Kidney capillary endothelial cell (primary cell): ENCODE measurements at regions not wholly inside any gene's neighbourhood (a gene's known extent, or its start where the extent isn't known, plus 50 kb on each side); places are given as distances from the start of the nearest gene placed in this dataset.

Source experiments
- DNase-seq: peaks from one replicate; pipeline ENCODE4 v3.0.0-alpha.2; 2018; ENCODE audit warnings: low spot score

- no peak for DNase-seq
Observed at GRCh38 chr7:25279705-25280104, 51.4 kb upstream of the NPVF start.

DNA sequence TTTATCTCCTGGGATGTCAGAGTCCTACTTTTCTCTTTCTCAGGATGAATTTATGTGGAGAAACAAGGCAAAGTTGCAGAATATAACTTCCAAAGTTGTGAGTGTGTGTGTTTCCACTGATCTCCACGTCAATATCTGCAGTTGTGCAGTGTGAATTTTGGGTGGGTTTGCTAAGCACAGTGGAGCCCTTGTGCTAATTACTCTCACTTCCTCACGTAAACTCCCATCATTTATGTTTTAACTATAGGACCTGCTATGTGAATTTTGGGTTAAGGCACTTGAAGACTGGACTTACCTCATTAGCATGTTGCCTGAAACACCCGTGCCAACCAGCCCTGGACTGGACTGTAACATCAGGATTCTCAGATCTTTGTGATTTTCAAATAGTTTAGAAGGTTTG is 51.9 kb upstream of the NPVF start:
- DNase-seq: no peak

DNA sequence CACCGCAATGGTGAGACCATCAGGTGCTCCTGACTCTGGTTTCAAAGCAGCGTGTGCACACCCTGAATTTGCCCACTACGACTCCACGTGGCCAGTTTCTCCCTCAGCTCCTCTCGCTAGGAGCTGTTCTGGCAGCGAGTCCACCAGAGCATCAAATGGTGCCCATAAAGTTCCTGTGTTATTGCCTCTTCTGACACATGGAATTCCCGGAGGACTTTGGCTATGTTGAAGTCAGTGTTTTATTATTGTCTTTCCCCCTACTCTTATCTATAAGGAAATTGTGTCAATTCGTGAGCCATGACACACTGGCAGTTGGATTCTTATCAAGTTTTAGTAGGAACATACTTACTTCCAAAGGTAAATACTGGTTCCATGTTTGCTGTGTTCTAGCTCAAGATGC is 53.9 kb upstream of the NPVF start:
- no peak for DNase-seq

DNA sequence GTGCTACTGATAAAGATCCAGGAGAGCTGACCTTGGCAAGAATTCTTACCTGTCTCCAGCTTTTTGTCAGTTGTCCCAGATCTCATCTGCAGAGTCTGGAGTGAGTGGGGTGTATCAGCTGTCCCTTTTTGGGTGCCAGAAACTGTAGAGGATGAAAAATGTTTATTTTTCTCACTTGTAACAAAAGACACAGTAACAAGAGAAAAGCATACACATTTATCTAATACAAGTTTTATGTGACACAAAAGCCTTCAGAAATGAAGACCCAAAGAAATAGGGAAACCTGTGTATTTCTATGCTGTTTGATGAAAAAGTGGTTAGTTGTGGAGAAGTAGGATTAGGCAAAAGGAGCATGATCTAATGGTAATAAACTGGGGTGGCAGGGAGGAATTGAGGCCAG is 58.5 kb upstream of the NPVF start:
- no peak for DNase-seq

DNA sequence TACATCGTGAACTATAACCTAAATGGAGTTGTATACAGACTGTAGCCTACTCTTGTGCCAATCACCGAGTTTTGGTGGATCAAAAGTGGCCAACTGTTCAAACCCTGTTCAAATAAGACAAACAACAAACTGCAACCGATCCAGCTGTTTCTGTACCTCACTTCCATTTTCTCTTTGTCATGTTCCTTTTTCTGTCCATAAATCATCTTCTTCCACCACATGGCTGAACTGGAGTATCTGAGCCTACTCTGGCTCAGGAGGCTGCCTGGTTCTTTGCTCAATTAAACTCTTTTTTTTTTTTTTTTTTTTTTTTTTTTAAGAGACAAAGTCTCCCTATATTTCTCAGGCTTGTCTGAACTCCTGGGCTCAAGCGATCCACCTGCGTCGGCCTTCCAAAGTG is 59.0 kb upstream of the NPVF start:
- DNase-seq: no peak

GRCh38 chr7:25288556-25289307 is 60.4 kb upstream of the NPVF start:
- DNase-seq: no peak

GRCh38 chr7:25289518-25289917 is 61.2 kb upstream of the NPVF start:
- DNase-seq: no peak

DNA sequence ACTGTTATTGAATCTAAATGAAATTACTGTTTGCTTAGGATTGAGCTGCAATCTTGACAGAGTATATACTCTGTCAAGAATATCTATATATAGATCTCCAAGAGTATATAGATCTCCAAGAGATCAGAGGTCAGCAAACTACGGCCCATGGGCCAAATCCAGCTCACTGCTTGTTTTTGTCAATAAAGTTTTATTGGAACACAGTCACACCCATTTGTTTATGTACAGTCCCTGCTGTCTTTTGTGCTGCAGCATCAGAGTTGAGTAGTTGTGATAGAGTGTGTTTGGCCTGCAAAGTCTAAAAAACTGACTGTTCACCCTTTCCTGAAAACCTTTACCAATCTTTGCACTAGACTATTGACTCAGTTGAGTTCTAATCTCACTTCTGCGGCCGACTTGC is 66.3 kb upstream of the NPVF start:
- DNase-seq: no peak

DNA sequence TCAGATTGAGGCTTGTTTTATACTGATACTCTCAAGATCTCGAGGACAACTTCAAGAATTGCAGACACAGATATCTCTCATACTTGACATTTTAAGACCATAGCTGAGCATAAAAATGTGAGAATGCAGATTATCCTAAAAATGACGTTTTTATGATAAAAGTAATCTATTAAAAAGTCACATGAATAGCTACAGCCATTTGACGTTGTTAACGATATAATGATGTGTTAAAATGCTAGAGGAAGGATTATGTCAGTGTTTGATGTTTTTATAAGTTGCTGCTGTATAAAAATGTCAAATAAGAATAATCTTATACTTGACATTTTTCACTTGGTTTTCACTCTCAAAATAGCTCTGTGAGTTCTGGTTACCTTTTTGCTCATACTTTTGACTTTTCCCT is 67.1 kb upstream of the NPVF start:
- no peak for DNase-seq

DNA sequence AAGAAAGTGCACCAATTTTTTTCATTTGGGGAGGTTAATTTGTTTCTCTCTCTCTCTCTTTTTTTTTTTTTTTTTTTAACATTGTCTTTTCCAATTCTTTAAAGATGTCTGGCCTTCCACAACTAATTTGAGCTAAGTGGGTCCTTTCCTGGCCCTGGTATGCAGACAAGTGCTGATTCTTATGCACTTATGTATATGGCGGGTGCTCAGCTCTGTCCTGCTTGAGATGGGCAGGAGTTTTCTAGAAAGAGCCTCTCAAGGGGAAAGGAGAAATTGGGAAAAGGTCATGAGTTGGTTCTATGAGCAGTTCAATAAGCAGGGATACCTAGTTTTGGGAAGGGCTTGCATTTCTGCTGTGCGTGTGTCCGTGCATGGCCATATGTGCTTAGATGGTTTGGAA is 67.8 kb upstream of the NPVF start:
- no peak for DNase-seq

- DNase-seq: no peak
Observed at GRCh38 chr7:25297278-25297677, 69.0 kb upstream of the NPVF start.

DNA sequence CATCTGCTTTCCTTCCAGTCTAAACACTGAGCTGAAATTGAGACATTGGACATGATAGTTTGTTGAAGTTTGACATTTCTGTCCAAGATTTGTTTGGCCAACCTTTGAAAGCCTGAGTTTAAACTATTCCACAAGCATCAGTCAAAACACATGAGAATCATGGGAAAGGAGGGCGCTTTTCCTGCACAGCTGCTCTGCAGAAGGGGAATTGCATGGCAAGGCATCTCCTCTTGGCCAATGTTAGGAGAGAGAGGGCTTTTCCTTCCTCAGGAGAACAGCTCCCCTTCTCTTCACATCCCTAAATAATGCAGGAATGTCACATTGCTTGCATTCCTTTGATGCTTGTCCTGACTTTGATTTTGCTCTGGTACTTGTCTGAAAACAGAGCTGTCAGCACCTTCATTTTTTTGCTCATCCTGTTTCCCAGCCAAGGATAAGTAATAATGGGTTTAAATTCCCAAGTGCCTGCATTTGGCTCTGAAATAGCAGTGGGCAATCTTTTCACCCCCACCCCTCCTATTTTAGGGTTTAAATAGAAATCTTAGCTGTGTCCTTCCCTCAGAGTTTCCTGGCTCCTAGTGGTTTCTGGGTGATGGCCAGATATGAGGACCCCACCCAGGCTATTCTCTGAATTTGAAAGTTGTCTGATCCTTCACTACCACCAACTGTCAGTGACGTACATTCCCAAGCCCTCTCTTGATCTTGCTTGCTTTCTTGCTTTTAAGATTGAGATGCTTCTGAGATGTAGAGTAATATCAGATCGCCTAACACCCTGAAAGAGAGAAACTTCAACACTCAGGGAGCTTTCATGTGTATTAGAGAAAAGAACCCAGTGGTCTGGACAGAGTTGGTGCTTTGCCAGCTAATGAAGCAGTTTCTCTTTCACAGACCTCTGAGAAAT is 75.2 kb upstream of the NPVF start:
- no peak for DNase-seq

- DNase-seq: no peak
Observed at GRCh38 chr7:25304691-25305090, 76.4 kb upstream of the NPVF start.

DNA sequence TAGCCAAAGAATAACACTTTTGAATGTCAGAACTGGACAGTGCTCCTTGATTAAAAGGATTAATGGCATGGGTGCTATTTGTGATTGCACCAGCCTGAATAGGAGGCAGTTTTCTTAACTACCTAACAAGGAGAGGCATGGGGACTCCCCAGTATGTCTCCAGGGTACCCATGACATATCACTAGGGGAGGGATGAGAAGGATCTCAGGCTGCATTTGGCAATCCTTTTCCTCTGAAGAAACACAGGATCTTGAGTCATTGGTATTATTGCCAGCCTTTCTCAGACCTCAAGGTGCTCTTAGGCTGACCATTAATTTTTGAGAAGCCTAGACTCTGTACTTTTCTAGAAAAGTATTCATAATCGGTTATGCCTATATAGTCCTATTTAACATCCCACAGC is 77.5 kb upstream of the NPVF start:
- no peak for DNase-seq

DNA sequence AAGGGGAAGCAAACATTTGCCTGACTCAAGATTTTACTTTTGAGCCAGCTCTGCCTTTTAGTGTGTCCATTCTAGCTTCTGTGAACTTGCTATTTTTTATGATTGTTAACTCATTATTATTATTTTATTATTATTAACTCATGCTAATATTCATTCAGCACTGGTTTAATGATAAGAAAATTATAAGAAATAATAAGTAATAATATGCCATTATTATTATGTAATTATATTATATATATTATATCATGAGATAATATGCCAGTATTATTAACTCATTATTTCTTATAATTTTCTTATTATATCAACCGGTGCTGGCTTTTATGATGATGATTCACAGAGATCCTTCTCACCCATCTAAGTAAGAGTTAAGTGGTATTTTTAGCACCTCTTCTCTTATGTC is 79.3 kb upstream of the NPVF start:
- no peak for DNase-seq

GRCh38 chr7:25308246-25308645 is 80.0 kb upstream of the NPVF start:
- no peak for DNase-seq

- DNase-seq: no peak
Observed at GRCh38 chr7:25308906-25309705, 80.8 kb upstream of the NPVF start.

DNA sequence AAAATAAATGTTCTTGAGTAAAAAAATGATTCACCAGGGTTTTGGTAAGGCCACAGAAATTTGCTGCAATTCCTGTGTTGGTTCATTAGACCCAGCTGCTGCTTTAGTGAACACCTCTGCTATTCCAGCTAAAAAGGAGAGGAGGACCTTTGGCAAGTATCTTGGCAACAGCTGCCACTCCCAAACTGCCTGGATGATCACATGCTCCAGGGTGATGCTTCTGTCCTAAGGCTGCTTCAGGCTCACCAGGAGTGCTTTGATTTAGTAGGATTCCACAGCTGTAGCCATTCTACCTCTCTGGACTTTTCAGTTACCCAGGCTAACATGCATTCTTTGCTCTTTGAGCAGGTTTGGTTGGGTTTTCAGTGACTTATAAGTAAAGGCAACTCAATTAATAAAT is 82.6 kb upstream of the NPVF start:
- no peak for DNase-seq

GRCh38 chr7:25311346-25311745 is 83.1 kb upstream of the NPVF start:
- no peak for DNase-seq

DNA sequence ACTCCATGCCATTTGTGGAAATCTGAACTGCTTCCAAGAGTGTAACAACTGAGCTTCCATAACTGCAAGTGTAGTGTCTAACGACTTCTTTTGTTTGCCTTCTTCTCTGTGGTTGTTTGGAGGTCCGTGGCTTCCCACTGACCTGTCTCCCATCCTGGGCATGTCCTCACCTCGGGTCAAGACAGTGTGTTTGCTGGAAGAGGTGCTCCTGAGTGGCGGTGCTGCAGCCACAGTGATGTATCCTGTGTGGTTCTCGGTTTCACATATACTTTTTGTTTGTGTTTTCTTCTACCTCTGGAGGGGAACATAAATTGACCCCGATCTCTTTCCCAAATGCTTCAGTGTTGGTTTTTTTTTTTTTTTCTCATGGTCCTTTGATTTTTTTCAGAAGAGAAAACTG is 84.7 kb upstream of the NPVF start:
- no peak for DNase-seq

DNA sequence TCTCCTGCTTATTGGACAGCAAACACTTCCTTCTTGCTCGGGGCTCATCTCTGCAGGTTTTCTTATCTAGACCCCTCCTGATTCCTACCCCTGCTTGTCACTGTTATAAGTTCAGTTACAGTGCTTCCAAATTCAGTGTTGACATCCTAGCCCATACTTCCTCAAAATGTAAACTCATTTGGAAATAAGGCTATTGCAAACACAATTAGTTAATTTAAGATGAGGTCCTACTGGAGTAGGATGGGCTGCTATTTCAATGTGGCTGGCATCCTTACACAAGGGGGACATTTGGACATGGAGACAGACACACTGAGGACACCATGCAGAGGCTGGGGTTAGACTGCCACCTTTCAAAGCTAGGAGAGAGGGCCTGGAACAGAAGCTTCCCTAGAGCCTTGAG is 85.2 kb upstream of the NPVF start:
- no peak for DNase-seq

DNA sequence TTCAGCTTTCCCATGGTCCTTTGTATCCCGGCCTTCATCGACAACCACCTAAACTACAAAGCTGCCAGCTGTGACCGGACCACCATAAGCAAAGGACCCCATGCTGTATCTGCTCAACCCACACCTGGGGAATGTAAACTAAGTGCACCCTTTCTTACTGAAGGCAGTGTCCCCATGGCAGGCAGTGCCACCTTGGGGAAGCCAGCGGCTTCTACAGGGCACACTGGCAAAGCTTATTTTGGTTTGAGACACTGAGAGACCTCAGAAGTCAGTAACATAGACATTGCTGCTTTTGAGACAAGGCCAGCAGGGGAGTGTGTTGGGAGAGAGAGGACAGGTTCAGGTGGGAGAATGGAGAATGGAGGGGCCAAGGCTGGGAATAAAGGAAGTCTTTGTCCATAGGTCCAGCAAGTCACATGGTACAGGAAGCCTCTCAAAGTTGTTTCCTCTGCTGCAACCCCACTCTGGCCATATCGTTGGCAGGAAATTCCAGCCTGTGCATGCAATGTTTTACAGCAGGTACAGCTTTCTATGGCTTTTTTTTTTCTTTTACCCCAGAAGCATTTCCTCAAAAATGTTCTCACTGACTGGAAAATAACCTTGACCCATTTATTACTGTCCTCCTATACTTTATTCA is 85.9 kb upstream of the NPVF start:
- no peak for DNase-seq
